ENCODE measurements at regions not wholly inside any gene's neighbourhood (a gene's known extent, or its start where the extent isn't known, plus 50 kb on each side); places are given as distances from the start of the nearest gene placed in this dataset.

GRCh38 chr4:74583757-74584156 is 138.8 kb downstream of the AREG start:
- Histone ChIP-seq H3K4me1 (ENCODE audit: control insufficient read depth, insufficient read depth, low read length) (peaks cover 8% of the 10 kb centered on the region), H3K36me3 (ENCODE audit: insufficient read depth, low read length) (no peaks in the 10 kb centered on the region), H3K27me3 (ENCODE audit: control insufficient read depth, insufficient read depth, low read length) (no peaks in the 10 kb centered on the region), H3K9ac (ENCODE audit: low read depth, low read length) (no peak overlapping the region), H3K9me3 (replicated peaks; ENCODE audit: low read length) (no peaks in the 10 kb centered on the region), H3K4me3 (ENCODE audit: low read length) (no peak overlapping the region), H3K4me2 (ENCODE audit: low read length) (no peak overlapping the region)

DNA sequence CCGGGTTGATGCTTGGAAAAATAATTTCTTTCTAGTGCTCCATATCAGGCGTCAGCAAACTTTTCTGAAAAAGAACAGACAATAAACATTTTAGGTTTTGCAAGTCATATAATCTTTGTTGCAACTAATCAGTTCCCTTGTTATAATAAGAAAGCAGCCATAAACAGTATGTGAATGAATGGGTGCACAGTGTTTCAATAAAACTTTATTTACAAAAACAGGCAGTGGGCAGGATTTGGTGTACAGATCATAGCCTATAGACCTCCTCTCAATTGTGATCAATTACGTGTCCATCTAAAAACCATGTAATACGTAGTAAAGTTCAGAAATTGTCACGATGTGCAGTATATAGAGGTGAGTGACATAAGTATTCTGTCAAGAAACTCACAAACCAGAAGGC is 143.4 kb downstream of the AREG start:
- H3K9ac ChIP-seq (ENCODE audit: low read depth, low read length) = no peak overlapping the region
- H3K4me2 ChIP-seq (ENCODE audit: low read length) = no peak overlapping the region
- H3K4me3 ChIP-seq (ENCODE audit: low read length) = no peak overlapping the region
- H3K36me3 ChIP-seq (ENCODE audit: insufficient read depth, low read length) = no peaks in the 10 kb centered on the region
- no peaks in the 10 kb centered on the region for H3K9me3 ChIP-seq (replicated peaks; ENCODE audit: low read length)
- peaks cover 4% of the 10 kb centered on the region for H3K4me1 ChIP-seq (ENCODE audit: control insufficient read depth, insufficient read depth, low read length)
- H3K27me3 ChIP-seq (ENCODE audit: control insufficient read depth, insufficient read depth, low read length) = no peaks in the 10 kb centered on the region

- Histone ChIP-seq H3K27me3 (ENCODE audit: control insufficient read depth, insufficient read depth, low read length) (no peaks in the 10 kb centered on the region), H3K9ac (ENCODE audit: low read depth, low read length) (no peak overlapping the region), H3K4me3 (ENCODE audit: low read length) (no peak overlapping the region), H3K9me3 (replicated peaks; ENCODE audit: low read length) (no peaks in the 10 kb centered on the region), H3K36me3 (ENCODE audit: insufficient read depth, low read length) (no peaks in the 10 kb centered on the region), H3K4me2 (ENCODE audit: low read length) (no peak overlapping the region), H3K4me1 (ENCODE audit: control insufficient read depth, insufficient read depth, low read length) (no peaks in the 10 kb centered on the region)
Measured at GRCh38 chr4:74590476-74590875, 145.5 kb downstream of the AREG start.

GRCh38 chr4:74598611-74599325 is 153.8 kb downstream of the AREG start:
- Histone ChIP-seq H3K36me3 (ENCODE audit: insufficient read depth, low read length) (no peaks in the 10 kb centered on the region), H3K4me2 (ENCODE audit: low read length) (no peak overlapping the region), H3K4me1 (ENCODE audit: control insufficient read depth, insufficient read depth, low read length) (no peaks in the 10 kb centered on the region), H3K9ac (ENCODE audit: low read depth, low read length) (no peak overlapping the region), H3K27me3 (ENCODE audit: control insufficient read depth, insufficient read depth, low read length) (no peaks in the 10 kb centered on the region), H3K4me3 (ENCODE audit: low read length) (no peak overlapping the region), H3K9me3 (replicated peaks; ENCODE audit: low read length) (no peaks in the 10 kb centered on the region)

- no peak overlapping the region for H3K4me2 ChIP-seq (ENCODE audit: low read length)
Measured at GRCh38 chr4:74603186-74603585, 158.2 kb downstream of the AREG start.

GRCh38 chr4:74608151-74608949 is 163.4 kb downstream of the AREG start:
- Histone ChIP-seq H3K36me3 (ENCODE audit: insufficient read depth, low read length) (no peaks in the 10 kb centered on the region), H3K9ac (ENCODE audit: low read depth, low read length) (no peak overlapping the region), H3K4me2 (ENCODE audit: low read length) (no peak overlapping the region), H3K4me1 (ENCODE audit: control insufficient read depth, insufficient read depth, low read length) (no peaks in the 10 kb centered on the region), H3K27me3 (ENCODE audit: control insufficient read depth, insufficient read depth, low read length) (peaks cover 3% of the 10 kb centered on the region), H3K4me3 (ENCODE audit: low read length) (no peak overlapping the region), H3K9me3 (replicated peaks; ENCODE audit: low read length) (no peaks in the 10 kb centered on the region)

More at GRCh38 chr4:74603186-74603585, 158.2 kb downstream of the AREG start:
- Histone ChIP-seq H3K4me1 (ENCODE audit: control insufficient read depth, insufficient read depth, low read length) (no peaks in the 10 kb centered on the region), H3K4me3 (ENCODE audit: low read length) (no peak overlapping the region), H3K9me3 (replicated peaks; ENCODE audit: low read length) (no peaks in the 10 kb centered on the region), H3K27me3 (ENCODE audit: control insufficient read depth, insufficient read depth, low read length) (no peaks in the 10 kb centered on the region), H3K9ac (ENCODE audit: low read depth, low read length) (no peak overlapping the region), H3K36me3 (ENCODE audit: insufficient read depth, low read length) (no peaks in the 10 kb centered on the region)

- Histone ChIP-seq H3K36me3 (ENCODE audit: insufficient read depth, low read length) (no peaks in the 10 kb centered on the region), H3K4me3 (ENCODE audit: low read length) (no peak overlapping the region), H3K4me1 (ENCODE audit: control insufficient read depth, insufficient read depth, low read length) (no peaks in the 10 kb centered on the region), H3K9me3 (replicated peaks; ENCODE audit: low read length) (no peaks in the 10 kb centered on the region), H3K9ac (ENCODE audit: low read depth, low read length) (no peak overlapping the region), H3K4me2 (ENCODE audit: low read length) (no peak overlapping the region), H3K27me3 (ENCODE audit: control insufficient read depth, insufficient read depth, low read length) (peaks cover 3% of the 10 kb centered on the region)
Measured at GRCh38 chr4:74610491-74610890, 165.6 kb downstream of the AREG start.

GRCh38 chr4:74612837-74613236 is 167.9 kb downstream of the AREG start:
- peaks cover under 1% of the 10 kb centered on the region for H3K4me1 ChIP-seq (ENCODE audit: control insufficient read depth, insufficient read depth, low read length)

GRCh38 chr4:74613266-74613665 is 168.3 kb downstream of the AREG start:
- Histone ChIP-seq H3K4me1 (ENCODE audit: control insufficient read depth, insufficient read depth, low read length) (peaks cover 4% of the 10 kb centered on the region), H3K4me3 (ENCODE audit: low read length) (no peak overlapping the region), H3K36me3 (ENCODE audit: insufficient read depth, low read length) (no peaks in the 10 kb centered on the region), H3K9me3 (replicated peaks; ENCODE audit: low read length) (no peaks in the 10 kb centered on the region), H3K4me2 (ENCODE audit: low read length) (no peak overlapping the region), H3K27me3 (ENCODE audit: control insufficient read depth, insufficient read depth, low read length) (peaks cover 3% of the 10 kb centered on the region), H3K9ac (ENCODE audit: low read depth, low read length) (no peak overlapping the region)

More at GRCh38 chr4:74612837-74613236, 167.9 kb downstream of the AREG start:
- Histone ChIP-seq H3K36me3 (ENCODE audit: insufficient read depth, low read length) (no peaks in the 10 kb centered on the region), H3K4me3 (ENCODE audit: low read length) (no peak overlapping the region), H3K9ac (ENCODE audit: low read depth, low read length) (no peak overlapping the region), H3K9me3 (replicated peaks; ENCODE audit: low read length) (no peaks in the 10 kb centered on the region), H3K27me3 (ENCODE audit: control insufficient read depth, insufficient read depth, low read length) (peaks cover 3% of the 10 kb centered on the region), H3K4me2 (ENCODE audit: low read length) (no peak overlapping the region)

DNA sequence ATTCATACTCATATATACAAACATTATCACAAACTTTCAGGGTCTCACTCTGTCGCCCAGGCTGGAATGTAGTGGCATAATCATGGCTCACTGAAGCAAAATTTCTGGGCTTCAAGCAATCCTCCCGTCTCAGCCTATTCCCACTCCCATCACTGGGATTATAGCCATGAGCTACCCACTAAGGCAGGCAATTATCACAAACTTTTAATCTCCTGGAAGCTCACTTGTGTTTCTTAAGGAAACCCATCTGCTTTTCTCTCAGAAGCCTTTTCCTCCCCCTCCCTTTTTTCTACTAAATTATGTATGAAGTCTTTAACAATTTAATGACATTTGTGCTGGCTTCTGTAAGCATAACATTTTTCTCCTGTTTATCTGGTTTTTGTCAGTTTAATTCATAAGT is 170.5 kb downstream of the AREG start:
- Histone ChIP-seq H3K4me2 (ENCODE audit: low read length) (no peak overlapping the region), H3K27me3 (ENCODE audit: control insufficient read depth, insufficient read depth, low read length) (peaks cover 3% of the 10 kb centered on the region), H3K9ac (ENCODE audit: low read depth, low read length) (no peak overlapping the region), H3K4me3 (ENCODE audit: low read length) (no peak overlapping the region), H3K9me3 (replicated peaks; ENCODE audit: low read length) (no peaks in the 10 kb centered on the region), H3K4me1 (ENCODE audit: control insufficient read depth, insufficient read depth, low read length) (peaks cover 26% of the 10 kb centered on the region), H3K36me3 (ENCODE audit: insufficient read depth, low read length) (no peaks in the 10 kb centered on the region)

DNA sequence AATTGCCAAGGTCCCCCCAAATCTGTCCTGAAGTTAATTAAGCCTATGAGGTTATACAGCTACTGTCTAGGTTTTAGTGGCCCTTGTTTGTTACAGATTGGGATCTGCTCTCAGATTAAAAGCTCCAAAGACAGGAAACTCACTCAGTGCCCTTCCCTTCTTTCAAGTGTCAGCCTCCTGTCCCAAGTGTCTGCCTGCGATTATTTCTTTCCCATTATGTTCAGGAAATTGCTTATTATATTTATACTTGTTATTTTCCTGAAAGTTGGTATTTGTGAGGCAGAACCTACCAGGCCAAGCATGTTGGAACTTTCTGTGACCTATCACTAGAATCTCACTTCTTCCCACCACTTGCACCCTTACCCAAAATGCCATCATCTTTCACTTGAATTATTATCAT is 173.2 kb downstream of the AREG start:
- no peaks in the 10 kb centered on the region for H3K9me3 ChIP-seq (replicated peaks; ENCODE audit: low read length)
- peaks cover 6% of the 10 kb centered on the region for H3K27me3 ChIP-seq (ENCODE audit: control insufficient read depth, insufficient read depth, low read length)
- H3K36me3 ChIP-seq (ENCODE audit: insufficient read depth, low read length) = no peaks in the 10 kb centered on the region
- H3K4me1 ChIP-seq (ENCODE audit: control insufficient read depth, insufficient read depth, low read length) = peaks cover 28% of the 10 kb centered on the region
- H3K4me2 ChIP-seq (ENCODE audit: low read length) = no peak overlapping the region
- no peak overlapping the region for H3K4me3 ChIP-seq (ENCODE audit: low read length)
- H3K9ac ChIP-seq (ENCODE audit: low read depth, low read length) = no peak overlapping the region

GRCh38 chr4:74618659-74619058 is 173.7 kb downstream of the AREG start:
- Histone ChIP-seq H3K4me1 (ENCODE audit: control insufficient read depth, insufficient read depth, low read length) (peaks cover 32% of the 10 kb centered on the region), H3K4me2 (ENCODE audit: low read length) (no peak overlapping the region), H3K27me3 (ENCODE audit: control insufficient read depth, insufficient read depth, low read length) (peaks cover 11% of the 10 kb centered on the region), H3K36me3 (ENCODE audit: insufficient read depth, low read length) (no peaks in the 10 kb centered on the region), H3K9me3 (replicated peaks; ENCODE audit: low read length) (no peaks in the 10 kb centered on the region), H3K4me3 (ENCODE audit: low read length) (no peak overlapping the region), H3K9ac (ENCODE audit: low read depth, low read length) (no peak overlapping the region)
